Kidney (tissue), 13 donors: ENCODE measurements at regions not wholly inside any gene's neighbourhood (a gene's known extent, or its start where the extent isn't known, plus 50 kb on each side); places are given as distances from the start of the nearest gene placed in this dataset.

Source experiments
- DNase-seq, 5 donors: peaks; one replicate each; pipeline ENCODE4 v3.0.0-alpha.2; 2013 to 2020
- FAIRE-seq: peaks from 2 replicates; lab custom pipeline; 2012; peaks lifted over from hg19 to GRCh38; lab: Jason Lieb, UNC
- H3K27ac ChIP-seq, 2 donors: one replicate each; pipeline ENCODE4 v1.7.0; 2013; ENCODE audit warnings: low read depth in 2 of 2, low read length in 2 of 2, inconsistent platforms in 1 of 2
- H3K27me3 ChIP-seq: one replicate; pipeline ENCODE4 v1.7.1; 2013; ENCODE audit warnings: low read length, inconsistent platforms; ENCODE audit not compliant: control insufficient read depth, insufficient read depth
- H3K36me3 ChIP-seq, 3 donors: one replicate each; pipeline versions ENCODE4 v1.7.0 to v1.7.1; 2013; ENCODE audit warnings: low read length in 3 of 3, control low read depth in 1 of 3, inconsistent platforms in 1 of 3; ENCODE audit not compliant: insufficient read depth in 3 of 3, control insufficient read depth in 2 of 3
- H3K4me1 ChIP-seq, 3 donors: one replicate each; pipeline versions ENCODE4 v1.7.0 to v1.7.1; 2013; ENCODE audit warnings: low read length in 3 of 3, inconsistent platforms in 1 of 3, low read depth in 1 of 3; ENCODE audit not compliant: control insufficient read depth in 2 of 3, insufficient read depth in 2 of 3
- H3K4me3 ChIP-seq, 3 donors: one replicate each; pipeline versions ENCODE4 v1.7.0 to v1.8.1; 2013; ENCODE audit warnings: low read length in 3 of 3, control low read depth in 1 of 3, inconsistent platforms in 1 of 3
- H3K9ac ChIP-seq, 3 donors: one replicate each; pipeline versions ENCODE4 v1.7.0 to v1.7.1; 2013; ENCODE audit warnings: low read length in 3 of 3, control low read depth in 1 of 3, inconsistent platforms in 1 of 3
- H3K9me3 ChIP-seq, 3 donors: one replicate each; pipeline versions ENCODE4 v1.7.0 to v1.7.1; 2013; ENCODE audit warnings: low read length in 3 of 3, control low read depth in 1 of 3, inconsistent platforms in 1 of 3; ENCODE audit not compliant: control insufficient read depth in 2 of 3, insufficient read depth in 1 of 3
- intact Hi-C: fragments of 100-400 bp; cut with DNase I; formaldehyde crosslinking; loops from one replicate; pipeline ENCODE4 v1.11.1; 2022
- TF ChIP-seq, protein P1 (sequence below): IDR thresholded peaks from 3 replicates; pipeline ENCODE4 v1.5.1; 2012; ENCODE audit warnings: mild to moderate bottlenecking, moderate library complexity, borderline replicate concordance; ENCODE audit not compliant: insufficient read depth; ENCODE audit errors: extremely low read depth
- donor health status: control.
- donor health status: control.
- donor health status: control.
- donor health status: control.
- donor health status: control.
- donor health status: DM: yes; HTN: yes; CAD: no.
- donor health status: Normal renal cell carcinoma (clear cell type).

DNA sequence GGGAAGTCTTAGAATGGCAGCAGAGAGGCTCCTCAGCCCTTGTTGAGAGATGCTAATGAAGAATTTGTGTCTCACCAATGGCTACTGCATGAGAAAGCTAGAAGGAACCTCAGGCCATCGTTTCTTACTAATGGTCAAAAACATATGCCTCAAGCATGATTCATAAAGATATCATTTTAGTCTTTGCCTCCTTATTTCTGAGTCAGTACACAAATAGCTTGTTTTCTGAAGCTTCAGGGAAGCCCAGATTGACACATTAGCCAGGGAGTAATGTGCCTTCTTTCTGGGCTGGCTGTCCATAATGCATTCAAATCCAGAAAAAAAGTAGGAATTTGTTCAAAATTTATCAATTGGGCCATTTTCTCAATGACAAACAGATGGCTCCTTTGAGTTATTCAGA, 169.4 kb upstream of the ZBED5 start:
- Histone ChIP-seq H3K27me3 (no peaks in the 10 kb centered on the region), H3K4me3 (no peak overlapping the region), H3K9me3 (no peaks in the 10 kb centered on the region), H3K4me1 (peaks cover 0 to 2% (median 0%) of the 10 kb centered on the region in 3 donors), H3K9ac (no peak overlapping the region), H3K36me3 (no peaks in the 10 kb centered on the region), H3K27ac (no peak overlapping the region)
- intact Hi-C loops, result loop anchor here (5.0 to 10.0 kb wide), 2 partner anchors 232 to 760 kb away; no protein-coding TSS in a partner anchor
- TF ChIP-seq, protein P1, sequence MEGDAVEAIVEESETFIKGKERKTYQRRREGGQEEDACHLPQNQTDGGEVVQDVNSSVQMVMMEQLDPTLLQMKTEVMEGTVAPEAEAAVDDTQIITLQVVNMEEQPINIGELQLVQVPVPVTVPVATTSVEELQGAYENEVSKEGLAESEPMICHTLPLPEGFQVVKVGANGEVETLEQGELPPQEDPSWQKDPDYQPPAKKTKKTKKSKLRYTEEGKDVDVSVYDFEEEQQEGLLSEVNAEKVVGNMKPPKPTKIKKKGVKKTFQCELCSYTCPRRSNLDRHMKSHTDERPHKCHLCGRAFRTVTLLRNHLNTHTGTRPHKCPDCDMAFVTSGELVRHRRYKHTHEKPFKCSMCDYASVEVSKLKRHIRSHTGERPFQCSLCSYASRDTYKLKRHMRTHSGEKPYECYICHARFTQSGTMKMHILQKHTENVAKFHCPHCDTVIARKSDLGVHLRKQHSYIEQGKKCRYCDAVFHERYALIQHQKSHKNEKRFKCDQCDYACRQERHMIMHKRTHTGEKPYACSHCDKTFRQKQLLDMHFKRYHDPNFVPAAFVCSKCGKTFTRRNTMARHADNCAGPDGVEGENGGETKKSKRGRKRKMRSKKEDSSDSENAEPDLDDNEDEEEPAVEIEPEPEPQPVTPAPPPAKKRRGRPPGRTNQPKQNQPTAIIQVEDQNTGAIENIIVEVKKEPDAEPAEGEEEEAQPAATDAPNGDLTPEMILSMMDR, result no peak
- DNase-seq (no peak), FAIRE-seq (no peak)

DNA sequence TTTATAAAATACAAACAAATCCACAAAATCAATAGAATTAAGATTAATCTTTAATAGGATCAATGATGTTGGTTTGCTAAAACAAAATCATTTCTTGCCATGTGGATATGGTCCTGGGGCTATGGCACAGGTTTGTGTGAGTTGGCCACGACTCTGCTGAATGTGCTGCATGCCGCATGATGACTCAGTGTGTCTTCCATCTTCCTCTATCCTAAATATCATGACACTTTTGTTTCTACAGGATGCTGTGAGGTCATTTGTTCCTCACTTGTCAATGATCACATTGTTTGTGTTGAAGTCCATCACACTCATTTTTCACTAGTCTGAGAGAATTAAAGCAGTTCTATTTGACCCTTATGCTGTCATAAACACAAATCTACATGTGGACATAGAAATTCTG, 167.2 kb upstream of the ZBED5 start:
- TF ChIP-seq, protein P1, result no peak
- H3K9me3 ChIP-seq, result no peaks in the 10 kb centered on the region
- H3K4me1 ChIP-seq, result peaks cover 0 to 2% (median 0%) of the 10 kb centered on the region in 3 donors
- no peak for DNase-seq
- FAIRE-seq, result no peak
- H3K9ac ChIP-seq, result no peak overlapping the region
- no peaks in the 10 kb centered on the region for H3K27me3 ChIP-seq
- no peak overlapping the region for H3K4me3 ChIP-seq
- intact Hi-C loops, result loop anchor here (5.0 to 10.0 kb wide), 2 partner anchors 230 to 762 kb away; no protein-coding TSS in a partner anchor
- no peaks in the 10 kb centered on the region for H3K36me3 ChIP-seq
- no peak overlapping the region for H3K27ac ChIP-seq

DNA sequence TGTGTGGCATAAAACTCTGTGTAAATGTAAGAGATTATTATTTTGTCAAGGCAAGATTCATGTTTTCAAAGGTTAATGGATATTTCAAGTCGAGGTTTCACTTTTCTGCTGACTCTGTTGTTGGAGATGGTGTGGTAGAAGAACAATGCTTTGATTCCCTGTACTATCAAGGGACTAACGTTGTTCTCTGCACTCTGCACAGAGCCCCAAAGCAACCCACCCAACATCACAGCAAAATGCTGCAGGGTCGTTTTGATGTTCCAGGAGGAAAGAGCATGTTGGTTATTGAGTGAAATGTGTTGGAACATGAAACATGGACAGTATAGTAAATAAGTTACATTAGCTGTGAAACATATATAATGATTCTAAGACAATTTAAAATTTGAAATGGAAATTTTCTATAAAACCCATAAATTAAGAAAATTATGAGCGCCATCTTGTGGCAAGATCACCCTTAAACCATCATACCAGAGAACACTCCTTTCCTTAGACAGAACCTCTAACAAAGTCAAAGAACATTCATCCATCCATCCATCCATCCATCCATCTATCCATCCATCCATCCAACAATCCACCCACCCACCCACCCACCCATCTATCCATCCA, 164.4 kb upstream of the ZBED5 start:
- TF ChIP-seq, protein P1, result peak; percentile 54
- intact Hi-C loops, result loop anchor here (10.0 kb wide), 1 partner anchor 227 kb away; no protein-coding TSS in a partner anchor
- peak; percentile 74 for FAIRE-seq

DNA sequence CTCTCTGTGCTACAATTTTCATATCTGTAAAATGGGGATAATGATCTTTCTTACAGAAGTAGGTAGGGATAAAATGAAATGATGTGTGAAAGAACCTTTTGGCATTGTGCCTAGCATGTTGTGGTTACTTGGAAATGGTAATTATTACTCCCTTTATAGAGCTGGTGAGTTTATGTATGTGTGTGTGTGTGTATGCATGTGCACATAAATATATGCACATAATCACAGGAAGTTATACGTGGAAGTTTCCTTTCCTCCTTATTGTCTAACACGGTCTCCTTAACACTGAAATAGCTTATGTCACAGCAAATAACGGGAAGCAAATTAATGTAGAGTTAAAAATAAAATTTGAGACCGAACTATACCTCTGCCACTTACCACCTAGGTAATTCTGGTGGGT, 163.7 kb upstream of the ZBED5 start:
- FAIRE-seq, result no peak
- intact Hi-C loops, result loop anchor here (10.0 kb wide), 1 partner anchor 227 kb away; no protein-coding TSS in a partner anchor

More for the DNA sequence above, 164.4 kb upstream of the ZBED5 start:
- no peaks in the 10 kb centered on the region for H3K9me3 ChIP-seq
- H3K4me1 ChIP-seq, result no peaks in the 10 kb centered on the region
- DNase-seq, result peak in 2 of 5 donors; percentile 22 to 29
- no peaks in the 10 kb centered on the region for H3K36me3 ChIP-seq
- no peak overlapping the region for H3K27ac ChIP-seq
- no peak overlapping the region for H3K9ac ChIP-seq
- no peaks in the 10 kb centered on the region for H3K27me3 ChIP-seq
- H3K4me3 ChIP-seq, result no peak overlapping the region

More for the DNA sequence above, 163.7 kb upstream of the ZBED5 start:
- H3K4me1 ChIP-seq, result no peaks in the 10 kb centered on the region
- H3K9me3 ChIP-seq, result no peaks in the 10 kb centered on the region
- no peak overlapping the region for H3K4me3 ChIP-seq
- no peaks in the 10 kb centered on the region for H3K27me3 ChIP-seq
- no peak for DNase-seq
- no peak overlapping the region for H3K9ac ChIP-seq
- TF ChIP-seq, protein P1, result no peak
- no peak overlapping the region for H3K27ac ChIP-seq
- H3K36me3 ChIP-seq, result no peaks in the 10 kb centered on the region
